MCF 10A (cell line): ENCODE measurements at regions not wholly inside any gene's neighbourhood (a gene's known extent, or its start where the extent isn't known, plus 50 kb on each side); places are given as distances from the start of the nearest gene placed in this dataset.

ENCODE experiments used
- BruUV-seq: library from RNA; stranded (reverse); fragments of 400-500 nt; replicated peaks from 2 replicates; lab custom pipeline; 2021; lab: Mats Ljungman, UMichigan
- CTCF ChIA-PET: fragments of 300-600 bp; sonication (Branson Sonifier 250); formaldehyde crosslinking; extraction: SDS; loops from one replicate; lab custom pipeline; 2021; ENCODE audit warnings: antibody characterized with exemption, inconsistent platforms; lab: Yijun Ruan, JAX
- POLR2A ChIA-PET: fragments of 300-600, 350-650 bp; sonication (Branson Sonifier 250); formaldehyde crosslinking; extraction: SDS; loops from one replicate; lab custom pipeline; 2020; ENCODE audit warnings: antibody characterized with exemption, inconsistent platforms; lab: Yijun Ruan, JAX
- DNase-seq: peaks from one replicate; pipeline ENCODE4 v3.0.0-alpha.2; 2018; ENCODE audit not compliant: unreplicated experiment
- H3K27ac Mint-ChIP-seq: one replicate; pipeline ENCODE4 v1.8.0; 2022; ENCODE audit warnings: mild to moderate bottlenecking, low read depth, mixed read lengths; ENCODE audit not compliant: unreplicated experiment
- H3K27me3 Mint-ChIP-seq: one replicate; pipeline ENCODE4 v1.8.0; 2022; ENCODE audit warnings: mixed read lengths; ENCODE audit not compliant: insufficient read depth, unreplicated experiment
- H3K36me3 Mint-ChIP-seq: one replicate; pipeline ENCODE4 v1.8.0; 2022; ENCODE audit warnings: mild to moderate bottlenecking, moderate library complexity, mixed read lengths; ENCODE audit not compliant: insufficient read depth, unreplicated experiment
- H3K4me1 Mint-ChIP-seq: one replicate; pipeline ENCODE4 v1.8.0; 2022; ENCODE audit warnings: mixed read lengths; ENCODE audit not compliant: insufficient read depth, unreplicated experiment
- H3K4me3 Mint-ChIP-seq: one replicate; pipeline ENCODE4 v1.8.0; 2022; ENCODE audit warnings: mild to moderate bottlenecking, moderate library complexity, mixed read lengths; ENCODE audit not compliant: unreplicated experiment
- H3K9me3 Mint-ChIP-seq: one replicate; pipeline ENCODE4 v1.8.0; 2022; ENCODE audit warnings: mixed read lengths; ENCODE audit not compliant: unreplicated experiment
- CTCF ChIP-seq: fragments of 200-600 bp; IDR thresholded peaks from one replicate; pipeline ENCODE4 v1.8.0; 2022; ENCODE audit warnings: antibody characterized with exemption, mild to moderate bottlenecking; ENCODE audit not compliant: unreplicated experiment
- intact Hi-C: fragments of 100-400 bp; cut with micrococcal nuclease; formaldehyde crosslinking; loops from 2 replicates; pipeline ENCODE4 v1.14.1; 2022

- DNase-seq = no peak
- H3K4me3 Mint-ChIP-seq = no peak overlapping the region
- BruUV-seq = no TSS peak
- no peak for TF ChIP-seq CTCF
- no peak overlapping the region for H3K27ac Mint-ChIP-seq
- ChIA-PET POLR2A (no interaction called here), CTCF (no interaction called here)
- no peaks in the 10 kb centered on the region for H3K27me3 Mint-ChIP-seq
- intact Hi-C loops = no loop called here
- H3K36me3 Mint-ChIP-seq = no peaks in the 10 kb centered on the region
- H3K9me3 Mint-ChIP-seq = no peaks in the 10 kb centered on the region
- no peaks in the 10 kb centered on the region for H3K4me1 Mint-ChIP-seq
Observed at GRCh38 chr20:11654766-11655165, 262.9 kb upstream of the BTBD3 start.

- intact Hi-C loops = no loop called here
- POLR2A ChIA-PET = no interaction called here
- CTCF ChIA-PET = no interaction called here
- H3K27me3 Mint-ChIP-seq = no peaks in the 10 kb centered on the region
- H3K36me3 Mint-ChIP-seq = no peaks in the 10 kb centered on the region
- no peak overlapping the region for H3K27ac Mint-ChIP-seq
- no peak for DNase-seq
- BruUV-seq = no TSS peak
- H3K4me3 Mint-ChIP-seq = no peak overlapping the region
- no peaks in the 10 kb centered on the region for H3K9me3 Mint-ChIP-seq
- H3K4me1 Mint-ChIP-seq = no peaks in the 10 kb centered on the region
- TF ChIP-seq CTCF = no peak
Observed at GRCh38 chr20:11660673-11661072, 257.0 kb upstream of the BTBD3 start.

GRCh38 chr20:11671015-11671511, 246.6 kb upstream of the BTBD3 start:
- Mint-ChIP-seq H3K27me3 (no peaks in the 10 kb centered on the region), H3K27ac (no peak overlapping the region), H3K9me3 (no peaks in the 10 kb centered on the region), H3K36me3 (no peaks in the 10 kb centered on the region), H3K4me3 (no peak overlapping the region), H3K4me1 (no peaks in the 10 kb centered on the region)
- intact Hi-C loops = no loop called here
- ChIA-PET POLR2A (no interaction called here), CTCF (interaction anchor here (0.6 to 0.7 kb wide), 2 partner anchors 772 to 1221 kb away, joined by 3 to 5 read pairs; no protein-coding TSS in a partner anchor)
- no peak for TF ChIP-seq CTCF
- DNase-seq = no peak
- no TSS peak for BruUV-seq

GRCh38 chr20:11672959-11673358, 244.7 kb upstream of the BTBD3 start:
- ChIA-PET POLR2A (no interaction called here), CTCF (no interaction called here)
- no peak for DNase-seq
- H3K36me3 Mint-ChIP-seq = no peaks in the 10 kb centered on the region
- no peak overlapping the region for H3K4me3 Mint-ChIP-seq
- H3K9me3 Mint-ChIP-seq = no peaks in the 10 kb centered on the region
- no peak for TF ChIP-seq CTCF
- intact Hi-C loops = no loop called here
- no peak overlapping the region for H3K27ac Mint-ChIP-seq
- no peaks in the 10 kb centered on the region for H3K27me3 Mint-ChIP-seq
- no peaks in the 10 kb centered on the region for H3K4me1 Mint-ChIP-seq
- no TSS peak for BruUV-seq
